NOMO-1 (cell line): ENCODE measurements at regions not wholly inside any gene's neighbourhood (a gene's known extent, or its start where the extent isn't known, plus 50 kb on each side); places are given as distances from the start of the nearest gene placed in this dataset.

Experiments used
- DNase-seq, 2 experiments: peaks; one replicate each; lab custom pipeline; 2025; ENCODE audit not compliant: unreplicated experiment in 2 of 2; lab: John Stamatoyannopoulos, UW

DNA sequence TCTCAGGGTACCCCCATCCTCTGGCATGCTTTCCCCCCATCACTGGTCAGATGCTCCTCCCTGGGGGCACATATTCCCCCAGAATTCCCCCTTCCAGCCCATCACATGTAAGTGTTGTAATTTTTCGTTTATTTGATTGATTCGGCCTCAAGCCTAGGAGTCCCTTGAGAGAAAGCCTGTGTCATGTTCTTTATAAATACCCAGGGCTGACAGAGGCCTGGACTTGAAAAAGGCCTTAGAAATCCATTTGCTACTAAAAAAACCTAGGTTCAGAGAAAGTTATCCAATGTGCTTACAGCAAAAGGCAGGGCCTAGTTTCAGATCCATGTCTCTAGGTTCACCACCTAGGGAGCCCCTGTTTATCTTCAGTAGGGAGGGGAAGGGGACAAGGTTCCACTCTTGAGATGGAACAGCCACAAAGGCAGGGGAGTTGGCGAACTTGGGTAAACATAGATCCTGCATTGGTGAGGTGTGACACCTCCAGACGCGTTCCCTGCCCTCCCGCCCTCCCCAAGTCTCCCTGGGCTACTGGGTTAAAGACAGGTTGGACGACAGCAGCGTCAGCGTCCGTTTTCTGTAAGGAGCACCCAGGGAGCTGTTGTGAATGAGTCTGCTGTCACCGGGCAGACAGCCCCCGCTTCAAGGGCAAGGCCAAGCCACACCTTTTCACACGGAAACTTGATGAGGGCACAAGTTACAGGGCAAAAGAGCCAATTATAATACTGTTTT, 147.8 kb downstream of the EN1 start:
- DNase-seq, result no peak

DNA sequence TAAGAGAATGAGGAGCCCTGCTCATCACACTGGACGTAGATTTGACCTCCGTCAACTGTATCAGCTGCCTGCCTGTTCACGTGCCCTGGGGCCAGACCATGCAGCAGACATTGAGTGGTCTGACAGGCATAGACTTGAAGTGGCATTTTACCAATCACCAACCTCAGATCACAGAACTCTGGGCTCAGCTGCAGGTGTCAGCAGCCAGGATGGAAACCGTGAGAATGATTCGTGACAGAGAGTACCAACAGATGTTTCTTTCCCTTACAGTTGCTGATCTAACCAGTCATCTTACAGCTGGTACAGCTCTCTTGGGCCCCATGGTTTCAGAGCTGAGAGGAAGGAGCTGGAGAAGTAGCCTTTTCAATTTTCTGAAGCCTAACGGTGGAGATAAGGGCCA, 148.9 kb downstream of the EN1 start:
- DNase-seq, result no peak

DNA sequence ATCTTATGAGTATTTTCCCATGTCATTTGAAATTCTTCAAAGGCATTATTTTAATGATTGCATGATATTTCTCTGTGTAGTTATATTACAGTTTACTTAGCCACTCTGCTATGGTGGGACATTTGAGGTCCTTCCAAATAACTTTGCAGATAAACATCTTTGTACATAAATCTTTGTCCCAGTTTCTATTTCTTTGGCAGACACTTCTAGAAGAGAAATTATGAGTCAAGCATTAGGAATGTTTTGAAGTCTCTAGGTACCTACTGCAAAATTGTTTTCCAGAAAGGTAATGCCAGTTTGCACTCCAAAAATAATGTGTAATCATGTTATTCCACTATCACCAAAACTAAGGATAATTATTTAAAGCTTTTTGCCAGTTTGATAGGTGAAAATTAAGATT, 149.7 kb downstream of the EN1 start:
- DNase-seq, result no peak

DNA sequence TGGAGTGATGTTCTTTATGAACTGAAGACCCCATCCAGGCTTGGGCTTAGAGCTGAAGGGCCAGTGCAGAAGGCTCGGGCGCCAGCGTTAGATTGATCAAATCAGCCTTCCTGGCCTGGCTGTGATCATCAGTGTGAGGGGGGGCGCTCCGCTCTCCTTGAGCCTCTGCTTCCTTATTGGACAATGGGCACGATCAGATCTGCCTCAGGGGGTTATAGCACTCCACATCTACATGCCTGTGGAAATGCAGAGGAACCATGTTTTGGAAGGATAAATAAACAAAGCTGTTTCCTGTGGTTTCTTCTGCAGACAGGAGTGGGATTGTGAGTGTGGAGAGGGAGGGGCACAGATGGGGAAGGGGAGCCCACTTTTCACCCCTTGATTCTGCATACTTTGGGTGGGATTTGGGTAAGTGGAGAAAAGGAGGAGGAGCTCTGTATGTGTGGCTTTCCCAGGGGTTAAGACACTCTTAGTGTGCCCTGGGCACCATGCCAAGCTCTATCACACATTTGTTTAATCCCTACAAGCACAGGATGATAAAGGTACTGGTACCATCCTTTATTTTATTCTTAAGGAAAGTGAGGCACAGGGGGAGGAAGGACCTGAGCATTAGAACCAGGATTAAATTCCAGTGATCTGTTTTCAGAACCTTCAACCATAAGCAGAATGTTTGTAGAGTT, 150.5 kb downstream of the EN1 start:
- no peak for DNase-seq

DNA sequence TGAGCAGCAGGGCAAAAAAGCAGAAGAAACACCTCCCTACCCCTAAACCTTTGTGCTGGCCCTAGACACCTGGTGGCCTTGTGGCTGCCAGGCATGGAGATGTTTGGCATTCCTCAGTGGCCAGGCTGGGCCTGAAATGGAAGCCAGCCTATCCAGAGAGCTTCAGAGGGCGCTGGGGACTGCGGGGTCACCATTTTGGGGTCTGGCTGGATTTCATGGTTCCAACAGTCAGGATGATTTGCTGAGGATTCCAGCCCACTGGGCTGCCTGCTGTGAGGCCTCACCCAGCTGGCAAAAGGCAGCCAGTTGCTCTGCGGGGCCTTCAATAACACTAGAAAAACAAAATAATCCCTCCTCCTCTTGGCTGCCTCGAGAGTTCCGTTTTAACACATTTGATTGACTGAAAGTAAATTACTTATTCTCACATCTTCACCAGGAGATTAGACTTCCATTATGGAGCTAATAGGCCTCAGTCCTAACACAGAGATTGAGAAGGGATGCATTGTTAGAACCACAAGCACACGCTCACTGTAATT, 154.1 kb downstream of the EN1 start:
- no peak for DNase-seq

DNA sequence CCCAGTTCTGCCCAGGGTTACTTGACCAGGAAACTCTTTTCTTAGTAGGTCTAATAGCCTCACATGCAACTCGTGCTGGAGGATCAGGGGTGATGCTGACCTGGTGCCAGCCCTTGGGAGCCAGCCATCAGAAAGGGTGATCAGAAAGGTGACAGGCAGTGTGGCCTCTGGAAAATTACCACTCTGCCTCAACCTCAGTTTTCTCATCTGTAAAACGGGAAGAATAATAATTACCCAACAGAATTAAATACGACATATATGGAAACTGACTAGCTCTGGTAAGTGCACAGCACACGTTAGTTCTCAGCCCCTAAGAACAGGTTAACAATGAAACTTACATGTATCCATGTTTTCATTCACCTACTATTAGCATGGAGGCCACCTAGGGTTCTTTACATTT, 157.6 kb downstream of the EN1 start:
- DNase-seq, result no peak

DNA sequence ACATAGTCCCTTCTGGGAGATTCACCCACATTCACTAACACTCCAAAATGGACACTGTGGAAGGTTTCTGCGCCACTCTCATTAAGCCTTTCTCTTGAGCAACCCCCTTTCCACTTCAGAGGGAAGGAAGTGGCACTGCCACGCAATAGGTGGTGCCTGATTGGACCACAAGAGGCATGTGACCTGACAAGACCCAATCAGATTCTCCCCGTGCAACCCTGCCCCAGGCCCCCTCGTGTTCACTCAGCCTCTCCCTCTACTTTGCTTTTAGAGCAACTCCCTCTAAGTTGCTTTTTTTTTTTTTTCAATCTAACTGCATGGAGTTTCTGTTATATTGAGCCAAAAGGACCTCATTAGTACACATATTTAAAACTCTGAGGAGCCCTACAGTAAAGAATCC, 158.0 kb downstream of the EN1 start:
- no peak for DNase-seq

DNA sequence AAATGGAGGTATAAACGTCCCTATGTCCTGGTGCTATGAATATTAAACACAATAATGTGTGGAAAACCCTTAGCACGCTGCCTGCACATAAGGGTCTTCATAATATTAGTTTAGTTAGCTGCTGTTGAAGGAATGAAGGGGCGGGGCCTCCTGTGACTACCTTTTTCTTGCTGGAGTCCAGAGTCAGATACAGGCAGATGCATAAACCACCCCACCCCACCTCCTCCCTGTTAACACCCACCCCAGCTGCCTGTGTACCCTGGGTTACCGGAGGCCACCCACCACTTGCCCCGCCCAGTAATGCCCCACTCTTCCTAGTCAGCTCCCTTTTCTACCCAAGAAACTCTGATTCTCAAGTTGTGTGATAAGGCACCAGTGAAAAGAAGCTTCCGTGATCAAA, 158.4 kb downstream of the EN1 start:
- no peak for DNase-seq

DNA sequence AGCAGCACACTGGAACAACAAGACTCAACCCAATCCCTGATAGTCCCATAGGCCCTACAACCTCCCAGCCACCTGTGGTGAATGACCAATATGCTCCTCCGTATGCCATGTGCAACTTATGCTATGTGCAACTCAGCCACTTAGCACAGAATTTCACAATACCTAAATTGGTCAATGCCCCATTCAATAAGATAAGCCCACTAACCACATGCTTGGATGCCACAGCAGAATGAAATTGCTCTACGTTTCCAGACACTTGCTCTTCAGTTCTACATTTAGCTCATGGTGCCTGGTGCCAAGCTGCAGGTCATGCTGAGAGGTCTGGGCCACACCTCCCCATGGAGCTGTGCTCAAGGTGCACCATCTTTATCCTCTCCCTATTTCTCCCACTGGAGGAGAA, 159.8 kb downstream of the EN1 start:
- no peak for DNase-seq

DNA sequence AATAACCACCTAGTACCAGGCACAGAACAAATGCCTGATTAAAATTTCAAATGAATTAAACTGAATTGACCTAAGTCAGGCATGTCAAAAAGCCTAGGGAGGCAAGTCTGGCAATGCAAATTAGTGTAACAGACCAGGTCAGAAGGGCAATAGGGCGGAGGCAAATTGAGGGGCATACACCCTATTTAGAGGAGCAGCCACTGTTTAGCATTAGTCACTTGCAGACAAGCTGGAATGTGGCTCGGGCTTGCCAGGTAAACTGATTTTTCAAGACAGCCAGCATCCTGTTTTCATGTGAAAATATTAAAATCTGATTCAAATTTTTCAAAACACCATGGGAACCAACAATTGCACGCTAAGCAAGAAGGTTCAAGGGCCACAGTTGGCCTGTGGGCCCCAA, 160.3 kb downstream of the EN1 start:
- DNase-seq, result no peak

DNA sequence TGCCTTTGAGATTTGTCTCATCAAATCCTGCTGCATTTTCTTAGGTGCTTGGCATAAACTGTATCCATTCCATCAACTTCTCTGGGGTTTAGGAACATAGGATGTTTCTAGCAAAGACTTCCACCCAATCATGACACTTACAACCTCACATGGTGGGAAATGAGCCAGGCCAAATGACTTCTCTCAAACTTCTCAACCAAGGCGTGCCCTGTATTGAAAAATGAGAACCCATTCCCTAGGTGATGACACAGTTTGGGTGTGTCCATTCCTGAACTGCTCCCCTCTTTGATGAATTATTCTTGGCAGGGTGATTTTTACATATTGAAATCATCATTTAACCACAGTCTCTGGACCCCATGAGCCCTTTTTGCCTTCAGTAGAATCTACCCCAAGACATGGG, 161.1 kb downstream of the EN1 start:
- no peak for DNase-seq

DNA sequence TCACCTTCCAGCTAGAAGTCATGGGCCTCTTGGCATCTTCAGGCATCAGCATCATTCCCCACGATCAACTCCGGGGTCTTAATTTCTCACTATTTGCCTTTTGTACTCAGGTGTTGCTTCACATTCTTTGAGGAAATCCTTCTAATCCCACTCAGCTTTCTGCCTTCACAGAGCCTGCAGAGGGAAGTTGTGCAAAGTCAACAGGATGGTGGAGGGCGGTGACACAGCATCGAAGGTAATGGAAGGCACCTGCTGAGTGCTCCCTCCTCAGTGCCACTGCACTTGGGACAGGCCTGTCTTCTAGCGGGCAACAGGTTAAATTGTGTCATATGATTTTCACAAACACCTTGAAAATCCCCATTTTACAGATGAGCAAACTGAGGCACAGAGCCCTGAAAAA, 164.0 kb downstream of the EN1 start:
- DNase-seq, result no peak

DNA sequence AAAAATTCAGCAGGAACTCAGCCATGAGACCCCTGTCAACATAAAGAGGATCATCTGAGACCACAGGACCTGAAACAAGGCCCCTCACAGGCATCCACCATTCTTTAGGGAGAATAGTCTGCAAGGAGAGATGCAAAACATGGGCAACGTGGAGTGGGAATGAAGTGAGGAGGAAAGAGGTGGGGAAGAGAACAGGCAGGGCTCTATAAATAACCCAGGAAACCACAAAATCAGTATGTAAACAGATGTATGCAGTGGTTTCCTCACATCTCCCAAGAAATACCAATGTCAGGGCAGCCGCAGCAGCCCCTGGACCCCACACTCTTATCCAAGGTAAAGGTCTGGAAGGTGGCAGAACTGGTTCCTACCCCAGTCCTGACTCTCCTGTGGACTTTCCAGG, 168.5 kb downstream of the EN1 start:
- no peak for DNase-seq

DNA sequence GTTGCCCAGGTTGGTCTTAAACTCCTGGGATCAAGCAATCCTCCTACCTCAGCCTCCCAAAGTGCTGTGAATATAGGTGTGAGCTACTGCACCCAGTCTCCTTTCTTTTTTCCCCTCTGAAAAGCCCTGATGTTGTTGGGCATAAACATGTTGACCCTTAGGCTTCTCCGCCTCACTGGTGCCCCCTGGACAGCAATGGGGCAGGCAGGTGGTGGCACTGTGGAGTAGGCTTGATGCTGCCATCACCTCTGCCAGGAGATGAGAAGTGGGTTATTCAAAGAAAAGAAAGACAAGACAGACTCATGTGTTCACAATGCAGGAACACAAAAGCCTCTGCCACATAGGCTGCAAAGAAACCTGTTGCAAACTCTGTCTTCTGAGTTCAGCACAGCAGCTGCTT, 169.9 kb downstream of the EN1 start:
- no peak for DNase-seq

DNA sequence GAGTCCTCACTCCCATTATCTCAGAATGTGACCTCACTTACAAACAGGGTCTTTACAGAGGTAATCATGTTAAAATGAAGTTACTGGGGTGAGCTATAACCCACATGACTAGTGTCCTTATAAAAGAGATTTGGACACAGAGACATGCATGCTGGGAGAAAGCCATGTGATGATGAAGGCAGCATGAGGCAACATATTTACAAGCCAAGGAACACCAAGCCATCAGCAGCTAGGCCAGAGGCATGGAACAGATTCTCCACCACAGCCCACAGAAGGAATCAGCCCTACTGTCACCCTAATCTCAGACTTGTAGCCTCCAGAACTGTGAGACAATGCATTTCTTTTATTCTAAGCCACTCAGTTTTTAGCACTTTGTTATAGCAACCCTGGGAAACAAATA, 171.9 kb downstream of the EN1 start:
- no peak for DNase-seq

DNA sequence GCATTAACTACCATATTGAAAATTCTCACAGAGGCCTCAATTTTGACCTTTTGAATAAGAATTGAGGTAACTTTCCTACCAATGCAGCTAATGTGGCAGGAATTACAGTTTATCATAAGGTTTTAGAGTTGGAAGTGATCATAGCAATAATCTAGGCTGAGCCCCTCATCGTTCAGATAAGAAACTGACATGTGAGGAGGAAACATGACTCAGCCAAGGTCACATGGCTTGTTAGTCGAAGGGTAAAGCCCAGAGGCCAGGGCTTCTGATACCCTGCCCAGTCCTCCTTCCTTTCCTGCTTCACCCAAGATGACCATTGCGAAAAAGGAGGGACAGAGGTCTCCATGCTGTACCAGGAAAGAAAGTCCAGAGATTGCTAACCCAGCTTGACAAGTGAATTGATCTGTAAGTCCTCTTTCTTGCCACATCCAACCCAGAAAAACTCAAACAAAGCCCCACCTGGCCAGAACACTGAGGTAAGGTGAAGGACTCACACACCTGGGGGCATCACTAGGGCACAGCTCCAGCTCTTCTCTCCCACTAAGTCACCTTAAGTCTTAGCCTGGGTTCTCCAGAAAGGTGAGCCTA, 174.8 kb downstream of the EN1 start:
- DNase-seq, result no peak

DNA sequence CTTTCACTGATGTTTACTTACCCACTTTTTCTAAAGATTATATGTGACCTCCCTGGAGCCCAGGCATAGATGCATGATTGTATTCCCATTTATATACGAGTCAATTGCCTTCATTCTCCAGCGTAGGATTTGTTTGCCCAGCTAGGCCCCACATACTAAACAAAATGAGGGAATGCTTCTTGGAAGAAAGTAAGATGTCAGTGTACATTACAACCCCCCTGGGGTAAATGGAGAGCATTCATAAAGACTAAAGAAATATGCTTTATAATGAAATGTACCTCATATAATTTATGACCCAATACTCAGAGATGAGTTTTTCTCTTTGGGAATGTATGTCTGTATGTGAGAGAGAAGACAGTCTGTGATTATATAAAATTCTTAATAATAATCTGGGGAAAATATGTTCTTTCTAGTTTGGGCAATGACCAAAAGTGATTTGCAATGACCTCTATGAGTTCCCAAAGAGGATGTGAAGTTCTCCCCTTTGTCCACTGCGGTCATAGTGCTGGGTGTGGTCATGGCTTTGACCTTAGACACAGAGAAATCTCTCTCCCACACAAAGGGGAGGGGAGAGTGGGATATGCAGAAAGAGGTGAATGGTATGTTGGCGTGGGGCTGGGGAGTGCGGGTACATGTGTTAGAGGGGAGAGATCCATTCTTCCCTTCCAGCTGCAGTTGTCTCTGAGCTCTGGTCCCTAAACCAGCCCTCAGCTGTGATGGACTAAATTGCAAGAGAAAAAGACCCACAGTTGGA, 175.6 kb downstream of the EN1 start:
- DNase-seq, result no peak

DNA sequence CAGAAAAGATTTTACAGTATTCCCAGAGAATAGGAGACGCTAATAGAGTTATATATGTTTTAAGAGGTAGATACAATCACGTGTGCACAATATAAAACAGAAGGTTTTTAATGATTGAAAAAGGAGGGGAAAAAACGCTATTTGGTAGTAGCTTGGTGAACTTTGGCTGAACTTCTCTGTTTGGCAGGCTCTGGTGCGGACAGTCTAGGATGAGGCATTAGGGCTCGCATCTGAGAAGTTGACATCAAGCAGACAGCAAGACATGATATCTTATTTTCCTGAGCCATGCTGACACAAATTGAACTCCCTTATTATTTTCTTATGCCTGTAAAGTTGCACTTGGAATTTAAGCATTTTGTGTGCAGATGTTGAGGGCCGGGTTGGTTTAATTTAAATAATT, 176.6 kb downstream of the EN1 start:
- no peak for DNase-seq

DNA sequence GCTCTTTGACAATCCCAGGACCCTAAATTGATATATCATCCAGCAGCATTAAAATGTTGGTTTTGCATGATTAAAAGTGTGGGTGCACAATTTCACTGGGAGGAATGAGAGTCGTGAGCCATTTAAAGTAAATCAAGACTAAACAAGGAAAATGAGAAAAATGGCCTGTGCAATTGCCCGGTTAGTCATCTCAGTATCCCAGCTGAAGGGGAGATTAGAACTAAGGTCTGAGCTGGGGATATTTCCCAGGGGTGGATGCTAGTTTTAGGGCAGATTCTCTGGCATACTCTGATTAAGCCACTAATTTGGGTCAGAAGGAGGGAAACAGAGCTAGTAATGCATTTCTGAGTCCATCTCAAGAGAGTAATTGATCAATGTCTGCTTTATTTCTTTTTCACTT, 177.2 kb downstream of the EN1 start:
- no peak for DNase-seq

DNA sequence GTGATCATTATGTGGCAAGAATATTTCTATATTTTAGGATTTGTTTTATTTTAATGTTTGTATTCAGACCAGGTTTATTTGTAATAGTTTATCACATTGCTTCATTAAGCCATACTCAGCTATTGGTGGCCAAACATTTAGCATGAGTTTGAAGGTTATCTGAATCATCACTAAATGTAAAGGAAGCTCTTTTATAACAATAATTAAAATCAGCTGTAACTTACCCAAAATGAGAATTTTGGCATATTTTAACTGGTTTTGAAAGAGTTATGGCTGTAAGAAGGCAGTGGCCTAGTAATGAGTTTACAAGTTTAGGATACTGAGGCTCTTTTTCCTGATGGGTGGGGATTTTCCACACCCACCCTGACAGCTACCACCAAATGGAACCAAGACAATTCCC, 177.8 kb downstream of the EN1 start:
- DNase-seq, result no peak
